ENCODE measurements at regions not wholly inside any gene's neighbourhood (a gene's known extent, or its start where the extent isn't known, plus 50 kb on each side); places are given as distances from the start of the nearest gene placed in this dataset.
"Not testable (repeated sequence)": the region's sequence is repeated elsewhere in the genome, so short reads cannot be mapped to it uniquely, and the experiment has no call there.

DNA sequence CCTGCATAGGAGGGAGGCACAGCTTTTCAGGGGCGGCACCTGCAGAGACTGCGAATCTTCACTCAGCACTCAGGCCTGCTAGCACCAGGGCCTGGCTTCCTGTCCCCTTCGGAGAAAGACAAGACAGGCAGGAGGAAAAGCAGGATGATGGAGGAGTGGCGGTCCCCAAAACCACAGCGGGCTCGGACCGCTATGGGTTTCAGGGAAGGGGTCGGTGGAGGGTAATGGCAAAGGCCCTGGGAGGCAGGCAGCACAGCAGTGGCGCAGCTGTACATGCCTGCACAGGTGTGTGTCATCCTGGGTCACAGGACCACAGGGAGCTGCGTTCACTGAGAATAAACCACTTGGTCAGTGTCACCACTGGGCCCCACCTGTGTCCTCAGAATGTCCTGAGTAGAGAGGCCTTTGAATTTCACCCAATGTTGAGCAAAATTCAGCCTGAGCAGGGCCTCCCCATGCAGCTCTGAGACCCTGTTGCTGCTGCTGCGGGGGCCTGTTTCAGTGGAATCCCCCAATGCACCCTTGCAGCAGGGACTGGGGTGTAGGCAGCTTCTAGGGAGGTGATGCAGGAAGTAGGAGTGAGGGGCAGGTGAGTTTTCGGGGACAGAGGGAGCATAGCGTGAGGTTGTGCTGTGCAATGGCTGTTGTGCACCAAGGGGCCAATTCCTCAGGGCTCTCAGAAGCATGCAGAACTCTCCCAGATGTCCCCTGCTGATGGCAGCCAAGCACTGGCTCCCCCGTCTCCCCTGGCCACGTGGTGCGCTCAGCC lies 90.6 kb upstream of the PPP2R2D start:
- no peak for DNase-seq

DNA sequence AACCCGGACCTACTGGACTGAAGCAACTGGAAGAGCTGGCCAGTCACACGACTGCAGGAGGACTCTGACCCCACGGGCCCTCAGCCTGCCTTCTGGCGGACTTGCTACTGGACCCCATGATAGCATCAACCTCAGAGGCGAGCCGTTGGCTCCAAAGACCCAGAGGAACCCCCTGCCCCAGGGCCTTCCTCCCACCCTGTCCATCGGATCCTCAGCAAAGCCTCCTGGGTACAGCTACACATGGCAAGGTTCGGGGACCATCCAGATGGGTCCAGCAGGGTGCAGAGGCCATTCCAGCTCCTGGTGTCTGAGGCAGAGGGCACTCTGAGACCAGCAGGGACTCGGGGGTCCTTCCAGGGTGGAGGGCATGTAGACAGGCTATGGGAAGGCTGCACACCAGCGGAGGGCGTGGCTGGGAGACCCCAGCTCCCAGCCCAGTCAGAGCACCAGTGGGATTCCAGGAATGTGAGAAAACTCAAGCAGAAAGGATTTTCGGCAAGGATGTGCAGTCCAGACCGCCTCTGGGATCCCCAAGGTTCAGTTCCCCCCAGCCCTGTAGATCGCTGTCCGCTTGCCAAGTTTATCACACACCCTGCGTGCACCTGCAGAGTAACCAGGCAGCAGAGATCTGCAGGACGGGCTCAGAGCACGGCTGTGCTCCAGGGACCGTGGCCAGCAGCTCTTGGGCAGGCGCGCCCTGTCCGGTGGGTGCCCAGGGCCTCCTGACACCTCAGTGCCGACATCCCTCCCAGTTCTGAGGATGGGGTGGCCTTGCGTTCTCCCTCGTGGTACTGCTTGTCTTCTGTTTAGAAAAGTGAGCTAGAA lies 89.8 kb upstream of the PPP2R2D start:
- DNase-seq: no peak

DNA sequence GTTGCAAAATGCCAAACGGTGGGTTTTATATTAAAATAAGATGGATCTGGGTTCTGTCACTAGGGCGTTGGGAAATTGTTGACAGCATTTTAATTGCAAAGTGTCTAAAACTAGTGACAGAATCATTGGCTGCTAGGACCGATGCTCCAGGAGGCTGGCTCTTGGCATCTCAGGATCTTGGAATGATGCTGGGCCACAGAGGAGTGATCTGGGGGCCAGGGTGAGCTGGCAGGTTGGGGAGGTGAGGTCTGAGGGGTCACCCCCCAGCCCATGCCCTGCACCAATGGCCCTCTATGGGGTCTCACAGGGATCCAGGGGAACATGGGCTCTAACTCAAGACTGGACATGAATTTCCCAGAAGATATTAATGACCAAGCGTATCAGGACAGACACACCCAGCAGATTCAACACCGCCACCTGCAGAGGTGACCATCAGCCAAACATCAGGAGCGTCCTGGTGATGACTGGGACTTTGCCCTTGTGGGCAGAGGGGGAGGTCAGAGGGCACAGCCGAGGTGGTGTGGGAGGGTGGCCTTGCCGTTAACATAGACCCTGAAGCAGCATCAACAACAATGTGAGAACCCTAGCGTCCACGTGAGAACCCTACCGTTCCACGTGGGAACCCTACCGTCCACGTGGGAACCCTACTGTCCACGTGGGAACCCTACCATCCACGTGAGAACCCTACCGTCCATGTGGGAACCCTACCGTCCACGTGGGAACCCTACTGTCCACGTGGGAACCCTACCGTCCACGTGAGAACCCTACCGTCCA lies 89.0 kb upstream of the PPP2R2D start:
- DNase-seq: no peak

GRCh38 chr10:131812736-131813604 lies 87.8 kb upstream of the PPP2R2D start:
- DNase-seq: no peak

DNA sequence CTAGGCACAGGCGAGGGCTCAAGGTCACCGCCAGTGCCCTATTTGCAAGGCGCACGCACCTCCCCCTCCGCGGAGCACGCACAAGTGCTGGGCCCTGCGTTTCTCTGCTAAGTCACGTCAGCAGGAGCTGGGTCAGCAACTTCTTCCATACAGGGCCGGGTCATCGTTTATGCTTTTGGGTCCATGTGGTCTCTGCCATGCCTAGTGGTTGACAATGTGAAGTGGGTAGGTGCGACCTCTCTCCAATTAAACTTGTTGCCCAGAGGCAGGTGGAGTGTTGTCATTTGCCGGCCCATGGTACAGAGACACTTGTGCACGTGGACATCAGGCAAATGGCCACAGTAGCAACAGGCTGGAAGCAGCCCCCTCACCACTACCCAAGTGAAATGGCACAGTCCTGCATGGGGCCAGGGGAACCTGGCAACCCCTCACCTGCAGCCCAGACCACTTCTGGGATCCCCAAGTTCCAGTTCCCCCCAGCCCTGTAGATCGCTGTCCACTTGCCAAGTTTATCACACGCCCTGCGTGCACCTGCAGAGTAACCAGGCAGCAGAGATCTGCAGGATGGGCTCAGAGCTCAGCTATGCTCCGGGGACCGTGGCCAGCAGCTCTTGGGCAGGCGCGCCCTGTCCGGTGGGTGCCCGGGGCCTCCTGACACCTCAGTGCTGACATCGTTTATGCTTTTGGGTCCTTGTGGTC lies 86.1 kb upstream of the PPP2R2D start:
- DNase-seq: no peak

DNA sequence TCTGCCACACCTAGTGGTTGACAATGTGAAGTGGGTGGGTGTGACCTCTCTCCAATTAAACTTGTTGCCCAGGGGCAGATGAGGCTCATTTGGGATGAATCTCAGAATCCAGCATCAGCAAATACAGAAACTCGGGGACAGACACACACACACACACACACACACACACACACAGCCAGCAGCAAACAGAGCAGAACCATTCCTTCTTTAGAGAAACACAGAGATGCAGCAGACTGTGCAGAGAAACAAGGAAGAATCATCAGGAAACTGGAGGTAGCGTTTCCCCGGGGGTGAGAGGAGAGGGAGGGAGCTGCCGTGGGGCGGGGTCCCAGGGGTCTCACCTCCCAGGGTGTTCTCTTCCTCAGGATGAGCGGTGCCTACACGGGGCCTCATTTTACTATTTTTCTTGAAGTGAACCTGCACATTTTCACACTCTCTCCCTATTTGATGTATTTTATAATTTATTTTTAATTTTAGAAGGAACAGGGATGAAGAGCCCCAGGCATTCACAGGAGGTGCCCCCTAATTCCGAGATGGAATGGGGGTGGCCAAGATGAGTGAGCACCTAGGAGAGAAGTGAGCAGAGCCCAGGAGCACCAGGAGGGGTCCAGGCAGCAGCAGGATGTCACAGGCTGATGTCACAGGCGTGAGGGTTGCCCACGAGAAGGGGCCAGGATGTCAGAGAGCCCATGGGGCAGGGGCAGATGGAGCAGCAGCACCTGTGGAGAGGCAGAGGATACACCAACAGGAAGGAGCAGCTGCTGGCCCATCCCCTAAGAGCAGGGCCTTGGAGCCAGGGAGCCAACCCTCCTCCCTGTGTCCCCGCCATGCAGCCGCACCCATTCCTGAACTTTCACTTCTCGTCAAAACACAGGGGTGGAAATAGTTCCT lies 85.3 kb upstream of the PPP2R2D start:
- DNase-seq: no peak

GRCh38 chr10:131816157-131816775 lies 84.5 kb upstream of the PPP2R2D start:
- no peak for DNase-seq

DNA sequence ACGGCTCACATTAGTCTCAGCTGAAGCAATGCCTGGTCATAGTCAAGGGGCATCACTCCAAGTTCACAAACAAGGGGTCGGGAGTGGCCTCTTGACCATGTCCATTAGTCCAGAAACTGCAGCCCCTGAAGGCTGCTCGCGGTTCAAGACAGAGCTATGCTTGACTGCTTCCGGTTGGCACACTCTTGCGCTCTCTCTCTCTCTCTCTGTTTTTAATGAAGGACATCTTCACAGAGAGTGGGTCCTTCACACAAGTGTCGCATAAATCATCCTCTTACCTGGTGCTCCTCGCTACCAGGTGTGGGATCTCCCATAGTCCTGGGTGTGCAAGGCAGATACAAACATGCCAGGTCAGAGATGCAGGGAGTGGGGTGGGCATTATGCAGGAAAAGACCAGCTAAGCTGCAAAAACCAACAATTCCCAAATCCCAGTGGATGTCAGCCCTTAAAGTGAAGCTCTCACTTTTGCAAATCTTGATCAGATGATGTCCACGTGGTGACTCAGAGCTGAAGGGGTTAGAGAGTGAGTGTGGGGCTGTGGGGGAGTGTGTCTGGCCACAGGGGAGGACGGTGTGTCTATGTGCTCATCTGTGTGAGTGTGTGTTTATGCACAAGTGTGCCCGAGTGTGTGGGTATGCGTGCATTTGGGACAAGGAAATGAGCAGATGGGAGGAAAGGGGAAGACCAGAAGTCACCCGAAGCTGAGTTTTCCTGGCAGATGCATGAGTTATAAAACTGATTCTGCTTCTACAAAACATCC lies 83.7 kb upstream of the PPP2R2D start:
- DNase-seq: peak; percentile 53

DNA sequence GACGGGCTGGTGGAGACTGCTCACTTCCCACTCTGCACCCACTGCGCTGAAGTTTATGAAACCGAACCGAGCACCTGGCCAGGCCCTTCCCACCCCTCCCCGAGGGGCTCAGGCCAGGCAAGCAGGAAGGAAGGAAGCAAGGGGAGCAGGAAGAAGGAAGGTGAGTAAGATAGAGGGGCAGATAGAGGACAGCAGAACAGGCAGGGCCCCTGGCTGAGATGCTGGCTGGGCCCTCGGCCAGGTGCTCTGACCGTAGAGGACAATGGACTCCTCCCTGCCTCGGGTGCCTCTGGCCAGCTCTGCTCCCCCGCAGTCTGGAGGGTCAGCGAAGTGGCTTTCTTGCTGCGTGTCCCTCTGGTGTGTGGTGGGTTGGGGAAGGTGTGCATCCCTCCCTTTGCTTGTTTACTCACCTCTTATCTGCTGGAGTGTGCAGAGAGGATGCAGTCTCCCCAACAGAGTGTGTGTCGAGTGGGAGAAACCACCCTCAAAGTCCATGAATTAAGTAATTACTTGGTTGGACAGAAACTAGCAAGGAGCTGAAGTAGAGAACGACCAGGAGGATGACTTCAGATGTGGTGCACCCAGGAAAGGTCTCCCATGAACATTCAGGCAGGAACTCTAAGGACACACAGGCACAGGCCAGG lies 82.8 kb upstream of the PPP2R2D start:
- DNase-seq: no peak

- no peak for DNase-seq
These were observed 82.1 kb upstream of the PPP2R2D start for GRCh38 chr10:131818510-131819234.

GRCh38 chr10:131819241-131820072 lies 81.4 kb upstream of the PPP2R2D start:
- no peak for DNase-seq

DNA sequence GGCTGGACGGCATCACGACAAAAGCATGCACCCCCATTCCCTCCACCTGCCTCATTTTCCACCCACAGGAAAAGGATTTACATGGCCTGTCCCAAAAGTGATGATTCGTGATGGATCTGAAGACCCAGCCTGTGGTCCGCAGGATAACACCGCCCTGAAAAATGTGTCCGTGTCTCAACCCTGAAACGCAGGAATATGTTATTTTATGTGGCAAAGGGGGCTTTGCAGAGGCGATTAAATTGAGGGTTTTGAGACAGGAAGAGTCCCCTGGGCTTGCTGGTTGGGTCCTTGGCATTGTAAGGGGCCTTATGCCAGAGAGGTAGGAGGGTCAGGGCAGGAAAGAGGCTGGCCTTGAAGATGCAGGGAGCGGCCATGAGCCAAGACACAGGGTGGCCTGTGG lies 80.2 kb upstream of the PPP2R2D start:
- DNase-seq: no peak

DNA sequence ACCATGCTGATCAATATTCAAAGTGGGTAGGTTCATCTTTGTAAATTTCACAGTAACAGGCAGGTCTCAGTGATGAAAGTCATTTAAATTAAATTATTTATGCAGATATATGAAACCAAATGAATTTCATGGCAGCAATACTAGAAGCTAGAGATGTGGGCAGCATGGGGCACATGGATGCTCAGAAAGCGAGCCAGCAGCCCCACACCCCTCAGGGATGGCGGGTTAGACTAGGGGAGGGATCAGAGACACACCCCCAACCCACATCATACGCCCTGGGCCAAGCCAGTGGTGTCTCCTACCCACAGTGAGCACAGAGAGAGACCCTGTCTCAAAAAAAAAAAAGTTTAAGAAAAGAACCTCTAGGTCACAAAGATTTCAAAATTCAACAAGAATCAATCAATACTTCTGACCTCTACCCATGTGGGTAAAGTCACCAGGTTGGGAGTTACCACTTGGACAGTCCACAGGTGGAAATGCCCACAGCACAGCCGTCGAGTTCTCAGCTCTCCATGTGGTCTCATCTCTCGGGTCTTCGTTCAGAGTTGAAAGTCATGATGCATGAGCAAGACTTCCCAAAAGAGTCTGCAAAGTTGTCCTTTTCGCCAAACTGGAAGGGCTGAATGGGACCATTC lies 79.3 kb upstream of the PPP2R2D start:
- DNase-seq: no peak

DNA sequence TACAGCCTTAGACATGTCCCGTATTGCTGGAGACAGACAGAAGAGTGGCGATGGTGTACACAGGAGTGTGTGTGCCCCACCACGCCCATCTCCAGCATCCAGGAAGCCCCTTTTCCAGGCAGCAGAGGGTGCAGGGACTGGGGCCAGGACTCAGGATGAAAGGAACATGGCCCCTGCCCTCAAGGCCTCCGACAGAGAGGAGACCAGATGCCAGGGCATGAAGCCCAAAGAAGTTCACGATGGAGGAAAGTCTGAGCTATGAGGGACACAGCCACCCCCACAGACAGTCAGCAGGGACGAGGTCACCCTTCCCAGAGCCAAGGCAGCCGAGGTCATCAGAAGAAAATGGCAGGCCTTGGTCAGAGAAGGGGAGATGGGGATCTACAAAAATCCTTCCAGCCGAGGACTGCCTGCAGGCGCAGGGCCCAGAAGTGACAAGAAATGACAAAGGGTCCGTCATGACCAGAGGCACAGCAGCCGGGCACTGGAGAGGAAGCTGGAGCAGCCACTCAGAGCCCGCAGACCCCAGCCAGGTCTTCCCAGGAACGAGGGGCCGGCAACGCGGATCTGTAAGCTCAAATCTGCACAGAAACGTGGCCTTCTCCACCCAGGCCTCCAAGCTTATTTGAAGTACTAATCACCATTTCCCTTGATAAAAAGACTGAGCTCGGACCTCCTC lies 78.7 kb upstream of the PPP2R2D start:
- no peak for DNase-seq

GRCh38 chr10:131822692-131823245 lies 78.0 kb upstream of the PPP2R2D start:
- no peak for DNase-seq

- not testable (repeated sequence) for DNase-seq
These were observed 77.2 kb upstream of the PPP2R2D start for GRCh38 chr10:131823601-131824099.

Data from NCI-H510A (cell line).